ENCODE measurements at regions not wholly inside any gene's neighbourhood (a gene's known extent, or its start where the extent isn't known, plus 50 kb on each side); places are given as distances from the start of the nearest gene placed in this dataset.
"Not testable (repeated sequence)": the region's sequence is repeated elsewhere in the genome, so short reads cannot be mapped to it uniquely, and the experiment has no call there.

- H3K4me3 ChIP-seq; DNase-seq; H3K36me3 ChIP-seq; H3K27me3 ChIP-seq; H3K27ac ChIP-seq; H3K4me1 ChIP-seq; H3K9me3 ChIP-seq; intact Hi-C loops (cut with DNase I); ATAC-seq: not testable (repeated sequence)
- 18 to 28% (median 25%) methylated on average over 4 to 5 of the region's 5 CpGs for WGBS, 4 donors
- TF ChIP-seq, protein P1, sequence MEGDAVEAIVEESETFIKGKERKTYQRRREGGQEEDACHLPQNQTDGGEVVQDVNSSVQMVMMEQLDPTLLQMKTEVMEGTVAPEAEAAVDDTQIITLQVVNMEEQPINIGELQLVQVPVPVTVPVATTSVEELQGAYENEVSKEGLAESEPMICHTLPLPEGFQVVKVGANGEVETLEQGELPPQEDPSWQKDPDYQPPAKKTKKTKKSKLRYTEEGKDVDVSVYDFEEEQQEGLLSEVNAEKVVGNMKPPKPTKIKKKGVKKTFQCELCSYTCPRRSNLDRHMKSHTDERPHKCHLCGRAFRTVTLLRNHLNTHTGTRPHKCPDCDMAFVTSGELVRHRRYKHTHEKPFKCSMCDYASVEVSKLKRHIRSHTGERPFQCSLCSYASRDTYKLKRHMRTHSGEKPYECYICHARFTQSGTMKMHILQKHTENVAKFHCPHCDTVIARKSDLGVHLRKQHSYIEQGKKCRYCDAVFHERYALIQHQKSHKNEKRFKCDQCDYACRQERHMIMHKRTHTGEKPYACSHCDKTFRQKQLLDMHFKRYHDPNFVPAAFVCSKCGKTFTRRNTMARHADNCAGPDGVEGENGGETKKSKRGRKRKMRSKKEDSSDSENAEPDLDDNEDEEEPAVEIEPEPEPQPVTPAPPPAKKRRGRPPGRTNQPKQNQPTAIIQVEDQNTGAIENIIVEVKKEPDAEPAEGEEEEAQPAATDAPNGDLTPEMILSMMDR (IDR thresholded peaks at IDR 0.05) = peak in 2 of 12 donors; percentile 9 to 22
Measured at GRCh38 chr9:42759320-42759719, 575.9 kb downstream of the SPATA31A6 start.

- DNase-seq; H3K27ac ChIP-seq; H3K36me3 ChIP-seq; ATAC-seq; H3K4me1 ChIP-seq; H3K9me3 ChIP-seq; intact Hi-C loops (cut with DNase I); H3K27me3 ChIP-seq; H3K4me3 ChIP-seq: not testable (repeated sequence)
- WGBS, 4 donors = 58 to 71% (median 70%) methylated on average over 4 of the region's 4 CpGs
Measured at GRCh38 chr9:42782201-42782600, 598.7 kb downstream of the SPATA31A6 start.

DNA sequence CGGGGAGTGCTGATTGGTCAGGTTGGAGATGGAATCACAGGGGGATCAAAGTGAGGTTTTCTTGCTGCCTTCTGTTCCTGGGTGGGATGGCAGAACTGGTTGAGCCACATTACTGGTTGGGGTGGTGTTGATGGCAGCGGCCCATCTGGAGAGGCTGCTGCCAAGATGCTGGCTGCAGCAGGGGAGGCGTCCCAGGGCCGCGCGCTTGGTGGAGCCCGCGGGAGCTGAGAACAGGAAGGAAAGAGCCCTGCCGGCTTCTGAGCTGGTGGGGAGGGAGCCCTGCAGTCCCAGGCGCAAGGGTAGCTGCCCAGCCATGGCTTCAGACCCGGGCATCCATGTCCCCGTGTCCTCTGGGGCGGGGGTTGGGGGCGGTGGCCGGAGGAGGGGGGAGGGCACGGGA is 609.3 kb downstream of the SPATA31A6 start:
- H3K9me3 ChIP-seq; H3K4me3 ChIP-seq; DNase-seq; intact Hi-C loops (cut with DNase I); H3K36me3 ChIP-seq; H3K4me1 ChIP-seq; H3K27me3 ChIP-seq; H3K27ac ChIP-seq; ATAC-seq: not testable (repeated sequence)
- WGBS, 4 donors = 49 to 56% (median 54%) methylated on average over 11 to 16 of the region's 16 CpGs

- H3K9me3 ChIP-seq; H3K27me3 ChIP-seq; ATAC-seq; H3K4me3 ChIP-seq; H3K36me3 ChIP-seq; intact Hi-C loops (cut with DNase I); H3K27ac ChIP-seq; DNase-seq: not testable (repeated sequence)
- peaks cover 0 to 13% (median 0%) of the 10 kb centered on the region in 12 donors for H3K4me1 ChIP-seq
- TF ChIP-seq, protein P1 (IDR thresholded peaks at IDR 0.05) = peak; percentile 9 to 43 (median 25)
- 7 to 16% (median 14%) methylated on average over 1 of the region's 1 CpG for whole genome bisulfite sequencing, 4 donors
Measured at GRCh38 chr9:42798571-42798970, 615.1 kb downstream of the SPATA31A6 start.

GRCh38 chr9:42802716-42803115 is 619.3 kb downstream of the SPATA31A6 start:
- intact Hi-C loops (cut with DNase I); H3K36me3 ChIP-seq; H3K27ac ChIP-seq; H3K27me3 ChIP-seq; DNase-seq; H3K4me1 ChIP-seq; H3K9me3 ChIP-seq; H3K4me3 ChIP-seq: not testable (repeated sequence)
- WGBS, 4 donors = 37 to 66% (median 53%) methylated on average over 4 of the region's 4 CpGs
- peak in 2 of 4 donors; percentile 33 to 59 for ATAC-seq

DNA sequence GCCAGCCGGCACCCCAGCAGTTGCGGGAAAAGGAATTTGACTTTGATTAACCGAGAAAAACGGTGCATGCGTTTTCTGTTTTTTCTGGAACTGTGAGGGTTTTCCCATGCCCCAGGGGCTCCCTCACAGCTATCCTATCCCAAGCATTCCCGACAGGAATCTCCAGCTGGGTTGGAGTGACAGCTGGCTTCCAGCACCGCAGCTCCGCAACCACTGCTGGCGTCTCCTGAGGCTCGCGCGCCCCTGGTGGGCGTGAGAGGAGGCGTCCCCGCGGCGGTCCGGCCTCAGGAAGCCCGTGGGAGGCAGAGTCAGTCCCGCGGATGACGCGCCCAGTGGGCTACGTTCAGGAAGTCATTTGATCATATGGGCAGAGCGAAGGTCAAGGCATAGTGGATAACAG is 623.2 kb downstream of the SPATA31A6 start:
- ATAC-seq = peak; percentile 69 to 95 (median 82)
- peak in 1 of 5 donors; percentile 32 for DNase-seq

DNA sequence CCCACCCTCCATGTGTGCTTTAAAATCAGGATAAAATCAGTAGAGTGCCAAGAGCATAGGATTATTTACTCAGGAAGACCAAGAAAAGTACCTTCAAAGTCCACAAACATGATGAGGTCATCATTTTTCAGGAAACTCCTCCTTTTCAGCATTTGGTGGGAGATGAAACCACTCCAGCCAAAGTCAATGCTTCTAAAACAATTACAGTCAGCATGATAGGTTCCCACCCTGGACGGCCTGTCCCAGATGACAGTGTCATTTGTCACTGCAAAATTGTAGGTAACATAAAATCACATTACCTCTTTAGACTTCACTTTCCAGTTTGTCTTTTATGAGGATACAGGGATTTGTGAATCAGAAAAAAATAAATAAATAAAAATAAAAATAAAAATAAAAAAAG is 638.0 kb downstream of the SPATA31A6 start:
- DNase-seq; H3K27me3 ChIP-seq; H3K9me3 ChIP-seq; intact Hi-C loops (cut with DNase I); H3K27ac ChIP-seq; H3K4me1 ChIP-seq; H3K36me3 ChIP-seq; H3K4me3 ChIP-seq: not testable (repeated sequence)
- 44 to 86% (median 67%) methylated on average over 1 of the region's 1 CpG for WGBS, 4 donors
- peak in 1 of 4 donors; percentile 53 for ATAC-seq

More for the DNA sequence above, 623.2 kb downstream of the SPATA31A6 start:
- peak overlapping the region in 3 of 12 donors; percentile 2 to 25 (median 12) for H3K4me3 ChIP-seq
- H3K36me3 ChIP-seq; intact Hi-C loops (cut with DNase I); H3K27ac ChIP-seq; H3K4me1 ChIP-seq; H3K27me3 ChIP-seq; H3K9me3 ChIP-seq: not testable (repeated sequence)
- WGBS, 4 donors = 19 to 39% (median 29%) methylated on average over 5 to 21 of the region's 25 CpGs
- TF ChIP-seq, protein P1 (IDR thresholded peaks at IDR 0.05) = peak in 10 of 12 donors; percentile 13 to 52 (median 24)

DNA sequence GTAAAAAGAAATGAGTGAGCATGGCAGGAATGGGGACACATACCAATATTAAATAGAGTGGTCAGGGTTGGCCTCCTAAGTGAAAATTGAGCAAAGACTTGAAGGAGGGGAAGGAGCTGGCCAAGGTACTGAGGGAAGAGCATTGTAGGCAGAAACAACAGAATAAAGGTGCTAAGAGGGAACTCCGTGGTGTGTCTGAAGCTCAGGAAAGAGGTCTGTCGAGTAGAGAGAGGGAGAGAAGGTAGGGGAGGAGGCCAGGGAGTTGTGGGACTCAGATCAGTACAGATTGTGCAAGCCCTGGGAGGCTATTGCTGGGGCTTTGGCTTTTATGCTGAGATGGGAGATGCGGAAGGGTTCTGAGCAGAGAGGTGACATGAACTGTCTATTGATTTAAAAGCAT is 664.7 kb downstream of the SPATA31A6 start:
- DNase-seq; H3K36me3 ChIP-seq; ATAC-seq; H3K27ac ChIP-seq; H3K27me3 ChIP-seq; H3K4me3 ChIP-seq; intact Hi-C loops (cut with DNase I); H3K4me1 ChIP-seq; H3K9me3 ChIP-seq: not testable (repeated sequence)
- WGBS, 4 donors = 88% methylated on average over 1 of the region's 3 CpGs; no CpG with 5 or more reads in 3 of the 4 donors
